Fibroblast of lung (primary cell): ENCODE measurements at regions not wholly inside any gene's neighbourhood (a gene's known extent, or its start where the extent isn't known, plus 50 kb on each side); places are given as distances from the start of the nearest gene placed in this dataset.

ENCODE experiments used
- CTCF ChIP-seq, 2 donors: IDR thresholded peaks in 1 of 2; conservative IDR thresholded peaks in 1 of 2; 1 replicate in 1 of 2; 2 replicates in 1 of 2; pipeline ENCODE4 v1.5.1; 2011 to 2012; ENCODE audit warnings: low read length in 2 of 2, control low read depth in 1 of 2, inconsistent platforms in 1 of 2, low read depth in 1 of 2, mild to moderate bottlenecking in 1 of 2
- EZH2 ChIP-seq: IDR thresholded peaks from 2 replicates; pipeline ENCODE4 v1.5.1; 2012; ENCODE audit warnings: low read length, control low read depth, mild to moderate bottlenecking; ENCODE audit errors: missing control alignments

GRCh38 chr9:25752398-25752797, 74.2 kb upstream of the TUSC1 start:
- no peak for TF ChIP-seq CTCF (conservative IDR thresholded peaks at IDR 0.05 in 1 of 2, IDR thresholded peaks at IDR 0.05 in 1 of 2; ENCODE audit: low read depth in 1 of 2, low read length in 2 of 2)
- no peak for TF ChIP-seq EZH2
